IMR-90 (cell line): ENCODE measurements at regions not wholly inside any gene's neighbourhood (a gene's known extent, or its start where the extent isn't known, plus 50 kb on each side); places are given as distances from the start of the nearest gene placed in this dataset.
A peak's percentile ranks its signal among the peaks of the same experiment; 100 is the strongest.

Experiments used
- ATAC-seq: fragments of 200-7000 bp; cut with Tn5 transposase; 2 replicates; pipeline ENCODE4 v1.9.1; 2020; ENCODE audit warnings: low read depth, mild to moderate bottlenecking, moderate library complexity
- BruUV-seq: library from RNA; stranded (reverse); fragments of 400-500 nt; replicated peaks from 2 replicates; lab custom pipeline; 2021; lab: Mats Ljungman, UMichigan
- CTCF ChIA-PET: fragments of 300-600 bp; formaldehyde crosslinking; extraction: SDS; loops from one replicate; lab custom pipeline; 2021; ENCODE audit warnings: antibody characterized with exemption; lab: Yijun Ruan, JAX
- POLR2A ChIA-PET: fragments of 300-600 bp; sonication (Branson Sonifier 250); formaldehyde crosslinking; loops from one replicate; lab custom pipeline; 2022; ENCODE audit warnings: antibody characterized with exemption; ENCODE audit not compliant: unreplicated experiment; lab: Charles Lee
- DNase-seq: peaks from one replicate; pipeline ENCODE4 v3.0.0; 2013
- H2AFZ ChIP-seq: replicated peaks from 2 replicates; pipeline ENCODE3; 2013; ENCODE audit warnings: low read length, mild to moderate bottlenecking; ENCODE audit not compliant: poor library complexity
- H2AK5ac ChIP-seq: 2 replicates; pipeline ENCODE4 v1.6.1; 2013; ENCODE audit warnings: low read depth, low read length, inconsistent platforms
- H2AK9ac ChIP-seq: replicated peaks from 2 replicates; pipeline ENCODE3; 2013; ENCODE audit warnings: mild to moderate bottlenecking, low read depth, low read length, moderate library complexity; ENCODE audit not compliant: poor library complexity
- H2BK120ac ChIP-seq: 2 replicates; pipeline ENCODE4 v1.6.1; 2013; ENCODE audit warnings: low read depth, low read length, inconsistent platforms
- H2BK15ac ChIP-seq: 3 replicates; pipeline ENCODE4 v1.6.1; 2013; ENCODE audit warnings: low read depth, low read length, inconsistent platforms
- H2BK20ac ChIP-seq: 2 replicates; pipeline ENCODE4 v1.6.1; 2013; ENCODE audit warnings: low read depth, mild to moderate bottlenecking, inconsistent platforms, low read length, moderate library complexity
- H2BK5ac ChIP-seq: 2 replicates; pipeline ENCODE4 v1.6.1; 2013; ENCODE audit warnings: mild to moderate bottlenecking, low read depth, low read length, inconsistent platforms; ENCODE audit not compliant: poor library complexity, severe bottlenecking
- H3K14ac ChIP-seq: replicated peaks from 2 replicates; pipeline ENCODE4 v1.6.1; 2013; ENCODE audit warnings: low read depth, low read length, inconsistent platforms
- H3K18ac ChIP-seq: 2 replicates; pipeline ENCODE4 v1.6.1; 2013; ENCODE audit warnings: low read depth, low read length, control low read depth
- H3K23ac ChIP-seq: 2 replicates; pipeline ENCODE4 v1.6.1; 2013; ENCODE audit warnings: low read depth, low read length, inconsistent platforms
- H3K27ac ChIP-seq: 2 replicates; pipeline ENCODE4 v1.5.1; 2013; ENCODE audit warnings: mild to moderate bottlenecking, control low read depth, low read length; ENCODE audit not compliant: insufficient read depth
- H3K27me3 ChIP-seq: 2 replicates; pipeline ENCODE4 v1.6.1; 2013; ENCODE audit warnings: low read length; ENCODE audit not compliant: control insufficient read depth, insufficient read depth
- H3K36me3 ChIP-seq: 2 replicates; pipeline ENCODE4 v1.6.1; 2013; ENCODE audit warnings: low read length, mixed read lengths; ENCODE audit not compliant: control insufficient read depth, insufficient read depth
- H3K4ac ChIP-seq: 2 replicates; pipeline ENCODE4 v1.6.1; 2013; ENCODE audit warnings: low read depth, low read length, inconsistent platforms
- H3K4me1 ChIP-seq: 2 replicates; pipeline ENCODE4 v1.6.1; 2013; ENCODE audit warnings: low read length, mixed read lengths; ENCODE audit not compliant: control insufficient read depth, insufficient read depth
- H3K4me2 ChIP-seq: 2 replicates; pipeline ENCODE4 v1.6.1; 2013; ENCODE audit warnings: low read depth, mild to moderate bottlenecking, control low read depth, low read length, moderate library complexity
- H3K4me3 ChIP-seq: 2 replicates; pipeline ENCODE4 v1.5.1; 2013; ENCODE audit warnings: low read depth, mild to moderate bottlenecking, control low read depth, low read length, moderate library complexity; ENCODE audit not compliant: insufficient read depth
- H3K56ac ChIP-seq: 2 replicates; pipeline ENCODE4 v1.6.1; 2013; ENCODE audit warnings: low read length, inconsistent platforms; ENCODE audit not compliant: insufficient read depth; ENCODE audit errors: extremely low read depth
- H3K79me1 ChIP-seq, 2 experiments: 2 replicates each; pipeline ENCODE4 v1.6.1; 2013; ENCODE audit warnings: low read length in 2 of 2, inconsistent platforms in 1 of 2, low read depth in 1 of 2
- H3K9ac ChIP-seq: 2 replicates; pipeline ENCODE4 v1.6.1; 2013; ENCODE audit warnings: low read depth, low read length, control low read depth
- H3K9me1 ChIP-seq: 2 replicates; pipeline ENCODE4 v1.6.1; 2013; ENCODE audit warnings: low read length, inconsistent platforms; ENCODE audit not compliant: insufficient read depth
- H3K9me3 ChIP-seq: 2 replicates; pipeline ENCODE4 v1.6.1; 2013; ENCODE audit warnings: low read length; ENCODE audit not compliant: control insufficient read depth, insufficient read depth
- H4K20me1 ChIP-seq: 2 replicates; pipeline ENCODE4 v1.6.1; 2013; ENCODE audit warnings: low read length, inconsistent platforms; ENCODE audit not compliant: insufficient read depth
- H4K5ac ChIP-seq: 2 replicates; pipeline ENCODE4 v1.6.1; 2013; ENCODE audit warnings: mild to moderate bottlenecking, low read depth, low read length, control low read depth
- H4K8ac ChIP-seq, 2 experiments: 2 replicates each; pipeline ENCODE4 v1.6.1; 2013; ENCODE audit warnings: low read depth in 2 of 2, low read length in 2 of 2, control low read depth in 1 of 2, inconsistent platforms in 1 of 2
- H4K91ac ChIP-seq: 2 replicates; pipeline ENCODE4 v1.6.1; 2013; ENCODE audit warnings: low read depth, low read length, inconsistent platforms; ENCODE audit not compliant: insufficient read depth
- CEBPB ChIP-seq: IDR thresholded peaks from 2 replicates; pipeline ENCODE4 v1.6.1; 2012; ENCODE audit warnings: low read depth, low read length, improper control_type of control experiment
- FOS ChIP-seq: fragments of 150-350 bp; IDR thresholded peaks from 2 replicates; pipeline ENCODE4 v1.6.1; 2016; ENCODE audit warnings: low read depth, low read length
- MAFK ChIP-seq: IDR thresholded peaks from 2 replicates; pipeline ENCODE4 v1.6.1; 2012; ENCODE audit warnings: low read depth, low read length, improper control_type of control experiment
- MXI1 ChIP-seq: IDR thresholded peaks from 2 replicates; pipeline ENCODE4 v1.6.1; 2012; ENCODE audit warnings: low read depth, mild to moderate bottlenecking, low read length, moderate library complexity, borderline replicate concordance
- NFE2L2 ChIP-seq: fragments of 150-350 bp; IDR thresholded peaks from 2 replicates; pipeline ENCODE4 v1.6.1; 2016; ENCODE audit warnings: low read depth, mild to moderate bottlenecking, low read length
- POLR2A ChIP-seq: IDR thresholded peaks from 2 replicates; pipeline ENCODE4 v1.6.1; 2012; ENCODE audit warnings: mild to moderate bottlenecking, low read depth, low read length
- RCOR1 ChIP-seq: IDR thresholded peaks from 2 replicates; pipeline ENCODE4 v1.6.1; 2012; ENCODE audit warnings: mild to moderate bottlenecking, low read length, improper control_type of control experiment; ENCODE audit not compliant: insufficient replicate concordance
- RFX5 ChIP-seq: IDR thresholded peaks from 2 replicates; pipeline ENCODE4 v1.8.0; 2012; ENCODE audit warnings: low read depth, mild to moderate bottlenecking, low read length, moderate library complexity
- WGBS, 2 experiments: methylation state at CpG; one replicate each; pipeline versions ENCODE4 v1.1.5 to v1.1.7; 2013; ENCODE audit warnings: missing lambda C conversion rate in 2 of 2; ENCODE audit not compliant: insufficient read length in 1 of 2; ENCODE audit errors: extremely low coverage in 2 of 2; 5-methylcytosine and 5-hydroxymethylcytosine counted together
- dilution Hi-C: fragments of 300-500 bp; cut with HindIII; formaldehyde crosslinking; loops from one replicate; pipeline ENCODE4 v1.14.3; 2018; ENCODE audit warnings: low sequenced_read_pairs; ENCODE audit not compliant: unreplicated experiment
- in situ Hi-C: fragments of 300-500 bp; cut with MboI; formaldehyde crosslinking; loops from 3 replicates; pipeline ENCODE4 v1.14.3; 2019; ENCODE audit warnings: low sequenced_read_pairs, inconsistent platforms, mixed read lengths
- intact Hi-C: fragments of 100-400 bp; cut with micrococcal nuclease; formaldehyde crosslinking; loops from 2 replicates; pipeline ENCODE4 v1.10.0; 2022
- TF ChIP-seq, protein P1 (sequence below): fragments of 150-350 bp; IDR thresholded peaks from 2 replicates; pipeline ENCODE4 v1.6.1; 2017; ENCODE audit warnings: mild to moderate bottlenecking, antibody characterized with exemption, low read length, low read depth

DNA sequence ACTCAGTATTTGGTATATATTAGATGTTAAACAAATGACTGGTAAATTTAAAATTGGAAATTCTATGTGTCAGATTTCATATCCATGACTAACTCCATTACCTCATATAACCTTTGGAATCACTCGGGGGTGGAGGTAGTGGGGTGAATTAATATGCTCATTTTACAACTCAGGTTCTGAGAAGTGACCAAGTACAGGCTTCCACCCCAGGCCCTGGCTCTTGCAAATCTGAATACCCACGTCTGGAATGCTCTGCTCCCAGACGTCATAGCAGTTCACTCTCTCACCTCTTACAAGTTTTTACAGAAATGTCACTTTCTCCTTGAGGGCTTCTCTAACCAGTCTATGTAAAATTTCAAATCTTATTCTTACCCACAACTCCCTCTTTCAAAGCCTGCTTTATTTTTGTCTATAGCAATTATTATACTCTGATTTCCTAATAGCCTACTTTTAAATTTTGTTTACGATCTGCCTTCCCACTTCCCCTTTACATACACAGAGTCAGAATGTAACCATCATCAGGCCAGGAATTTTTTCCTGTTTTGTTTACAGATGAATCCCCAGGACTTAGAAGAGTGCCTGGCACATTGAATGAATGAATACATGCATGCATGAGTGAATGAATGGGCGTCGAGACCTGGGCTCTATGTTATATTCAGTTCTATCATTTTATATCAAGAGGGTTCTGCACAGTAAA lies 134.1 kb upstream of the IFNE start:
- no peak overlapping the region for H3K23ac ChIP-seq
- 0 out of 2 replicates have a peak overlapping the region, but pooled peaks have one; percentile 0 for H4K5ac ChIP-seq
- in situ Hi-C loops: no loop called here
- no peak overlapping the region; the same call in 2 of the 3 replicates for H2BK15ac ChIP-seq
- H3K27me3 ChIP-seq: no peaks in the 10 kb centered on the region
- H3K56ac ChIP-seq: peak overlapping the region; percentile 53; the same call in 1 of the 2 replicates
- no peak overlapping the region; the same call in 1 of the 2 replicates for H4K91ac ChIP-seq
- H2AFZ ChIP-seq: no peak overlapping the region
- WGBS, 2 experiments: no CpG with 5 or more reads among the region's 6 CpGs
- TF ChIP-seq CEBPB (peak; percentile 21; the same call in 1 of the 2 replicates), RFX5 (no peak), MAFK (no peak), NFE2L2 (no peak), POLR2A (no peak), MXI1 (no peak), FOS (peak; percentile 55; the same call in 1 of the 2 replicates), RCOR1 (no peak)
- TF ChIP-seq, protein P1, sequence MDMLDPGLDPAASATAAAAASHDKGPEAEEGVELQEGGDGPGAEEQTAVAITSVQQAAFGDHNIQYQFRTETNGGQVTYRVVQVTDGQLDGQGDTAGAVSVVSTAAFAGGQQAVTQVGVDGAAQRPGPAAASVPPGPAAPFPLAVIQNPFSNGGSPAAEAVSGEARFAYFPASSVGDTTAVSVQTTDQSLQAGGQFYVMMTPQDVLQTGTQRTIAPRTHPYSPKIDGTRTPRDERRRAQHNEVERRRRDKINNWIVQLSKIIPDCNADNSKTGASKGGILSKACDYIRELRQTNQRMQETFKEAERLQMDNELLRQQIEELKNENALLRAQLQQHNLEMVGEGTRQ: no peak
- peak overlapping the region; percentile 98 for H2BK5ac ChIP-seq
- ChIA-PET CTCF (no interaction called here), POLR2A (no interaction called here)
- H3K4ac ChIP-seq: 0 out of 2 replicates have a peak overlapping the region, but pooled peaks have one; percentile 37
- peak overlapping the region; percentile 32; the same call in 1 of the 2 replicates for H3K4me2 ChIP-seq
- no peak overlapping the region; the same call in 1 of the 2 replicates for H2BK20ac ChIP-seq
- no TSS peak for BruUV-seq
- no peak overlapping the region for H2AK9ac ChIP-seq
- no peaks in the 10 kb centered on the region for H3K9me3 ChIP-seq
- dilution Hi-C loops: no loop called here
- peak overlapping the region; percentile 6; the same call in 1 of the 2 replicates for H3K18ac ChIP-seq
- no peak overlapping the region for H2AK5ac ChIP-seq
- no peak overlapping the region for H3K9ac ChIP-seq
- ATAC-seq: peak; percentile 93
- H4K20me1 ChIP-seq: no peaks in the 10 kb centered on the region
- intact Hi-C loops: no loop called here
- H3K14ac ChIP-seq: 0 out of 2 replicates have a peak overlapping the region, but pooled peaks have one; percentile 3
- H3K79me1 ChIP-seq: peaks cover 0 to 3% of the 10 kb centered on the region in 2 experiments; a peak in 1 of 4 replicates
- no peaks in the 10 kb centered on the region for H3K36me3 ChIP-seq
- H3K9me1 ChIP-seq: peaks cover 9% of the 10 kb centered on the region
- peak overlapping the region; percentile 12 for H3K27ac ChIP-seq
- no peak overlapping the region for H3K4me3 ChIP-seq
- H4K8ac ChIP-seq: peak overlapping the region in 1 of 2 experiments; percentile 41; a peak in 2 of 4 replicates
- DNase-seq: peak; percentile 98
- H2BK120ac ChIP-seq: peak overlapping the region; percentile 74; the same call in 1 of the 2 replicates
- H3K4me1 ChIP-seq: peaks cover 11% of the 10 kb centered on the region
